Astrocyte of the cerebellum (primary cell): ENCODE measurements at regions not wholly inside any gene's neighbourhood (a gene's known extent, or its start where the extent isn't known, plus 50 kb on each side); places are given as distances from the start of the nearest gene placed in this dataset.

Experiments
- DNase-seq: peaks from one replicate; pipeline ENCODE4 v3.0.0-alpha.2; 2011; ENCODE audit warnings: low read depth
- H3K4me3 ChIP-seq: 2 replicates; pipeline ENCODE4 v1.5.1; 2011; ENCODE audit warnings: mild to moderate bottlenecking, low read depth, low read length, moderate library complexity
- in situ Hi-C: cut with HindIII; loops from 2 replicates; pipeline ENCODE4 v1.10.0; 2017; ENCODE audit warnings: low sequenced_read_pairs
- TF ChIP-seq, protein P1 (sequence below): IDR thresholded peaks from 2 replicates; pipeline ENCODE4 v1.5.1; 2012; ENCODE audit warnings: low read length, low read depth, moderate library complexity, mild to moderate bottlenecking; ENCODE audit errors: missing control alignments

DNA sequence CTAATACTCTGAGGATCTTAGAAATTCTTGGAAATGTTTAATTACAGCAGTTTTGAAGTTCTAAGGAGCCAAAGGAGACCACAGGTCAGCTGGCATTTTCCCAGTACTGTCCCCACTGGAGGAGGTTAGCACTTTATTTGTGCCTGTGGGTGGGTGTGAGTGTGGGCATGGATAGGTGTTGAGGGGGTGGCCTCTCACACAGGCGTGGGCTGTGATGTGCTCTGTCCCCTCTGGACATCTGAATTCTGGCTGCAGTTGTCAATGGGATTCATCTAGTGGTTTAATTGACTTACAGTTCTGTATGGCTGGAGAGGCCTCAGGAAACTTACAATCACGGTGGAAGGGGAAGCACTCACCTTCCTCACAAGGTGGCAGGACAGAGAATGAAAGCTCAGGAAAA is 135.4 kb upstream of the NAMPT start:
- DNase-seq, result no peak
- H3K4me3 ChIP-seq, result no peak overlapping the region
- TF ChIP-seq, protein P1, sequence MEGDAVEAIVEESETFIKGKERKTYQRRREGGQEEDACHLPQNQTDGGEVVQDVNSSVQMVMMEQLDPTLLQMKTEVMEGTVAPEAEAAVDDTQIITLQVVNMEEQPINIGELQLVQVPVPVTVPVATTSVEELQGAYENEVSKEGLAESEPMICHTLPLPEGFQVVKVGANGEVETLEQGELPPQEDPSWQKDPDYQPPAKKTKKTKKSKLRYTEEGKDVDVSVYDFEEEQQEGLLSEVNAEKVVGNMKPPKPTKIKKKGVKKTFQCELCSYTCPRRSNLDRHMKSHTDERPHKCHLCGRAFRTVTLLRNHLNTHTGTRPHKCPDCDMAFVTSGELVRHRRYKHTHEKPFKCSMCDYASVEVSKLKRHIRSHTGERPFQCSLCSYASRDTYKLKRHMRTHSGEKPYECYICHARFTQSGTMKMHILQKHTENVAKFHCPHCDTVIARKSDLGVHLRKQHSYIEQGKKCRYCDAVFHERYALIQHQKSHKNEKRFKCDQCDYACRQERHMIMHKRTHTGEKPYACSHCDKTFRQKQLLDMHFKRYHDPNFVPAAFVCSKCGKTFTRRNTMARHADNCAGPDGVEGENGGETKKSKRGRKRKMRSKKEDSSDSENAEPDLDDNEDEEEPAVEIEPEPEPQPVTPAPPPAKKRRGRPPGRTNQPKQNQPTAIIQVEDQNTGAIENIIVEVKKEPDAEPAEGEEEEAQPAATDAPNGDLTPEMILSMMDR, result no peak
- in situ Hi-C loops, result no loop called here

DNA sequence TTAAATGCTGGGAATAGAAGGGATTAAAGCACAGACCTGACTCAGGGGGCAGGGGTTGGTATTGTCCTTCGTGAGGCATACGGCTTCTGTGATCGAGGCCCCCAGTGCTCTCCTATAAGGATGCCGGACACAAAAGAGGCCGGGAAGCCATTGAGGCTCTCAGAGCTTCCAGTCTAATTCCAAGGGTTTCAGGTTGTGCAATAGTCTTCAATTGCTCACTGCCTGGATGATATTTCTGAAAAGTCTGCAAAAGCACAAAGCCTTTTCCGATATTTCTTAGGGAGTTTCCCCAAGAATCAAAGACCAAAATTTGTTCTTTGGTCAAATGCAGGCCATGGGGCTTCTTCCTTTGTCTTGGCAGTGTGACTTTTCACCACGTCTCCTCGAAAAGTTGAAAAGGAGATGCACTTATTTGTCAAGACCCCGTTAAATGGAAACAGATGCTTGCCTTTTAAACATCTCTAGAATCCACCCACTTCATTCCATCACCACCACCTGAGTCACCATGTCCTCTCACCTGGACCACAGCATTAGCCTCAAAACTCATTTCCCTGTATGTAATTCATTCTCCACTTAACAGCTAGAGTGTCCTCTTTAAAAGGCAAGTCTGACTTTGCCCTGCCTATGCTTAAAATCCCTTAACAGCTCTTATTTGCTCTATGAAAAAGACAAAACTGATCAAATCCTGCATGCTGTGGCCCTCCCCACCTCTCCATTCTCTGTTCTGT is 134.8 kb upstream of the NAMPT start:
- in situ Hi-C loops, result no loop called here
- no peak overlapping the region for H3K4me3 ChIP-seq
- TF ChIP-seq, protein P1, result no peak
- no peak for DNase-seq

DNA sequence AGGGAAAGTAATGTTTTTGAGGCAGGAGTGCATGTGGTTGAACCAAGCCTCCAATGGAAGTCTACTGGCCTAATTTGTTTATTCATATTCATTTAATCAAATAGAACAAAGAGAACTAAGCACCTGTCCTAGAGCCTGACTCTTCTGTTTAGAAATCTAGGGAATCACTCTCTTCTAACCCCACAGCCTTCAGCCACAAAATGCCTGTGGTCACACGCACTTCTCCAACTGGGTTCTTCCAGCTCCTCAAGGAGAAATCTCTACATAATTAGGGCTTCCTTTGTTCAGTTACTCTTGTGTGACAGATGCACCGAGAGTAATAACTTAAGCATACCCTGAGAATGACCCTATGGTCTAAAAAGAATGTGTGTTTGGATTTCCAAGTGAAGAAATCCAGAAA is 133.7 kb upstream of the NAMPT start:
- in situ Hi-C loops, result no loop called here
- TF ChIP-seq, protein P1, result no peak
- DNase-seq, result peak; percentile 82
- no peak overlapping the region for H3K4me3 ChIP-seq

DNA sequence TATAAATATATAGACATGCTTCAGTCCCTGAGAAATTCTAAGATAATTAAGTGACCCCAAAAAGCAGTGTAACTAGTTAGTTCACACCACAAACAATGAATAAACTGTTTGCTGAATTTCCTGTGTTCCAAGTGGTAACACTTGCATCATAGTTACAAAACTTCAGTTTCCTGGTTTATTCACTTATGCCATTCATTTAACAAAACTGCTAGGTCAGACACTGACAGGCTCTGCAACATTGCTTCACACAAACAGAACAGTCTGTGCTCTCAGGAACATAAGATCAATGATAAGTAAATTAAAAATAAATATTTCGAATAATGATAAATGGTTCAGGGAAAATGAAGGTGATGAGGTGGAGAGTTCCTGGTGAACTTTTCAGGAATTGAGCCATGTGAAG is 133.3 kb upstream of the NAMPT start:
- H3K4me3 ChIP-seq, result no peak overlapping the region
- in situ Hi-C loops, result no loop called here
- DNase-seq, result peak; percentile 4
- TF ChIP-seq, protein P1, result no peak

DNA sequence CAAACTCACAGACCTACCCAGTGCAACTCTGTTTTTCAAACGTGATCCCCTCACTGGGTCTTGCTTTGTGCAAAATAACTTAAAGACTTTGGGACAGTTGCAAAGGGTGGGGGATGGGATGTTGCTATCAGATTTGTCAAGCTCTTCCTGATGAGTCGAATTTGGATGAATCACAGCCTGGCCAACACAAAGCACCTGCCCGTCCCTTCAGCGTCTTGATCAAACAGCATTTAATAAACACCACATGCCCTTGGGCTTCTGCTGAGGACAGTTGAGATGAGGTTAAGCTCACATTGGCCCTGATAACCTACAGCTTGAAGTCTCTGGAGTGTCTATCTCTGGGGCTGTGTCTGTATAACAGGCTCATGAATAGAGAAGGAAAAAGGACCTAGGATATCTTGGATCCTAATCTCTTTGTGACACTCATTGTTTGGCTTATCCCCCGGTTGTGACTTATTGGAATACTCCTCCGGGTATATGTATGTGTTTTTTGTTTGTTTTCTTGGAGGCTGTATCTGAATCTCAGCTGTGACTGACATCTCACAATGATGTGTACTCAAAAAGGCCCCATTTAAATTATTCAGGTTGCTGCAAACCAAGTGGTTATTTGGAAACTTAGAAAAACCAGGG is 132.6 kb upstream of the NAMPT start:
- DNase-seq, result no peak
- in situ Hi-C loops, result no loop called here
- no peak overlapping the region for H3K4me3 ChIP-seq
- TF ChIP-seq, protein P1, result no peak

DNA sequence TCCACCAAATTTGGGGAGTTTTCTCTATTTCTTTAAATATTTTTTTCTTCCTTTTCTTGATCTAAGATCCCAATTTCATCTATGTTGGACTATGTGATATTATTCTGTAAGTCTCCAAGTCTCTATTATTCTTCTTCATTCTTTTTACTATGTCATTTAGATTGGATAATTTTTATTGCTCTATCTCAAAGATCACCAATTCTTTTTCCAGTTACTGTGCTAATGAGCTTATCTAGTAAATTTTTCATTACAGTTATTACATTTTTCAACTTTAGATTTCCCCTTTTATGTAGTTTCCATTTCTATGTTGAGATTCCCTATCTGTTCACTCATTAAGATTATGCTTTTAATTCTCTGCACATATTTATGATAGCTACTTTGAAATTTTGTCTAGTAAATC is 131.6 kb upstream of the NAMPT start:
- in situ Hi-C loops, result no loop called here
- no peak overlapping the region for H3K4me3 ChIP-seq
- no peak for DNase-seq
- TF ChIP-seq, protein P1, result no peak
